ENCODE measurements at regions not wholly inside any gene's neighbourhood (a gene's known extent, or its start where the extent isn't known, plus 50 kb on each side); places are given as distances from the start of the nearest gene placed in this dataset.

- no peak for TF ChIP-seq CTCF (IDR thresholded peaks at IDR 0.05; ENCODE audit: low read depth, low read length, missing control alignments)
- in situ Hi-C loops (cut with HindIII; ENCODE audit: low sequenced_read_pairs) = no loop called here
- DNase-seq (ENCODE audit: low read depth) = no peak
- H3K4me3 ChIP-seq (ENCODE audit: low read depth, low read length) = no peak overlapping the region
Measured at GRCh38 chr10:34006471-34006870, 672.0 kb upstream of the NRP1 start.

- no peak for DNase-seq (ENCODE audit: low read depth)
- no peak overlapping the region for H3K4me3 ChIP-seq (ENCODE audit: low read depth, low read length)
- no peak for TF ChIP-seq CTCF (IDR thresholded peaks at IDR 0.05; ENCODE audit: low read depth, low read length, missing control alignments)
- in situ Hi-C loops (cut with HindIII; ENCODE audit: low sequenced_read_pairs) = no loop called here
Measured at GRCh38 chr10:34003561-34003960, 669.1 kb upstream of the NRP1 start.

GRCh38 chr10:34002896-34003295 lies 668.4 kb upstream of the NRP1 start:
- no peak overlapping the region for H3K4me3 ChIP-seq (ENCODE audit: low read depth, low read length)
- in situ Hi-C loops (cut with HindIII; ENCODE audit: low sequenced_read_pairs) = no loop called here
- no peak for TF ChIP-seq CTCF (IDR thresholded peaks at IDR 0.05; ENCODE audit: low read depth, low read length, missing control alignments)
- DNase-seq (ENCODE audit: low read depth) = no peak

GRCh38 chr10:34001831-34002230 lies 667.4 kb upstream of the NRP1 start:
- DNase-seq (ENCODE audit: low read depth) = no peak
- TF ChIP-seq CTCF (IDR thresholded peaks at IDR 0.05; ENCODE audit: low read depth, low read length, missing control alignments) = no peak
- in situ Hi-C loops (cut with HindIII; ENCODE audit: low sequenced_read_pairs) = no loop called here
- no peak overlapping the region for H3K4me3 ChIP-seq (ENCODE audit: low read depth, low read length)

GRCh38 chr10:34001087-34001580 lies 666.7 kb upstream of the NRP1 start:
- in situ Hi-C loops (cut with HindIII; ENCODE audit: low sequenced_read_pairs) = no loop called here
- no peak overlapping the region for H3K4me3 ChIP-seq (ENCODE audit: low read depth, low read length)
- TF ChIP-seq CTCF (IDR thresholded peaks at IDR 0.05; ENCODE audit: low read depth, low read length, missing control alignments) = no peak
- no peak for DNase-seq (ENCODE audit: low read depth)

- no peak for DNase-seq (ENCODE audit: low read depth)
- H3K4me3 ChIP-seq (ENCODE audit: low read depth, low read length) = no peak overlapping the region
- no peak for TF ChIP-seq CTCF (IDR thresholded peaks at IDR 0.05; ENCODE audit: low read depth, low read length, missing control alignments)
- in situ Hi-C loops (cut with HindIII; ENCODE audit: low sequenced_read_pairs) = no loop called here
Measured at GRCh38 chr10:33993917-33994316, 659.5 kb upstream of the NRP1 start.

- DNase-seq (ENCODE audit: low read depth) = no peak
- no peak overlapping the region for H3K4me3 ChIP-seq (ENCODE audit: low read depth, low read length)
- TF ChIP-seq CTCF (IDR thresholded peaks at IDR 0.05; ENCODE audit: low read depth, low read length, missing control alignments) = no peak
- in situ Hi-C loops (cut with HindIII; ENCODE audit: low sequenced_read_pairs) = no loop called here
Measured at GRCh38 chr10:33991924-33992323, 657.5 kb upstream of the NRP1 start.

Data from astrocyte of the cerebellum (primary cell).